ENCODE measurements at regions not wholly inside any gene's neighbourhood (a gene's known extent, or its start where the extent isn't known, plus 50 kb on each side); places are given as distances from the start of the nearest gene placed in this dataset.

- DNase-seq (ENCODE audit: insufficient read length, low spot score) (no peak), FAIRE-seq (no peak)
- no peak for TF ChIP-seq CTCF (IDR thresholded peaks at IDR 0.05; ENCODE audit: insufficient read depth, missing control alignments)
Observed at GRCh38 chr10:78933828-78934531, 134.8 kb upstream of the ZMIZ1 start.

- DNase-seq (ENCODE audit: insufficient read length, low spot score) (no peak), FAIRE-seq (no peak)
- TF ChIP-seq CTCF (IDR thresholded peaks at IDR 0.05; ENCODE audit: insufficient read depth, missing control alignments) = no peak
Observed at GRCh38 chr10:78934532-78934898, 134.3 kb upstream of the ZMIZ1 start.

- TF ChIP-seq CTCF (IDR thresholded peaks at IDR 0.05; ENCODE audit: insufficient read depth, missing control alignments) = no peak
- DNase-seq (ENCODE audit: insufficient read length, low spot score) (no peak), FAIRE-seq (no peak)
Observed at GRCh38 chr10:78934994-78935602, 133.7 kb upstream of the ZMIZ1 start.

GRCh38 chr10:78935697-78936407, 132.9 kb upstream of the ZMIZ1 start:
- FAIRE-seq (no peak), DNase-seq (ENCODE audit: insufficient read length, low spot score) (no peak)
- no peak for TF ChIP-seq CTCF (IDR thresholded peaks at IDR 0.05; ENCODE audit: insufficient read depth, missing control alignments)

- DNase-seq (ENCODE audit: insufficient read length, low spot score) (no peak), FAIRE-seq (no peak)
- TF ChIP-seq CTCF (IDR thresholded peaks at IDR 0.05; ENCODE audit: insufficient read depth, missing control alignments) = no peak
Observed at GRCh38 chr10:78936412-78937342, 132.1 kb upstream of the ZMIZ1 start.

GRCh38 chr10:78937393-78937792, 131.4 kb upstream of the ZMIZ1 start:
- FAIRE-seq = no peak
- DNase-seq (ENCODE audit: insufficient read length, low spot score) = no peak

More at GRCh38 chr10:78937393-78937792, 131.4 kb upstream of the ZMIZ1 start:
- no peak for TF ChIP-seq CTCF (IDR thresholded peaks at IDR 0.05; ENCODE audit: insufficient read depth, missing control alignments)

Data from D721Med (cell line).